Renal cortical epithelial cell (primary cell): ENCODE measurements at regions not wholly inside any gene's neighbourhood (a gene's known extent, or its start where the extent isn't known, plus 50 kb on each side); places are given as distances from the start of the nearest gene placed in this dataset.

Experiments
- DNase-seq: peaks from one replicate; pipeline ENCODE4 v3.0.0-alpha.2; 2011; ENCODE audit warnings: low read depth

DNA sequence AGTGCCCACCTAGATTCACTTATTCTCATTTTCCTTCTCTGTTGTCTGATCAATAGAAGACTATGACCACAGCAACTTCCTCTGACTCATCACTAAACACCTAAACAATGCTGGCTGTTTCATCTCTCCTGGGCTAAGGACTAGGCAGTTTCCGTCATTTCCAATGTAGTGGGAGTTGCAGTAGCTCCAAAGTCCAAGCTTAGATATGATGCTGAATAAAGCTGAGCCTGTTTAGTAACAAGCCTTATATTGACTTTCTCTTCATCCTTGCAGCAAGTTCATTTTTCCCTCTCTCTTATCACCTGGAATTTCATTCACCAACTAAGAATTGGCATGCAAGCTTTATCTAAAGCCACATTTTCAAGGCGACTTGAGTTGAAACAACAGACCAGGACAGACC, 53.5 kb upstream of the PCDH9 start:
- DNase-seq, result peak; percentile 54

DNA sequence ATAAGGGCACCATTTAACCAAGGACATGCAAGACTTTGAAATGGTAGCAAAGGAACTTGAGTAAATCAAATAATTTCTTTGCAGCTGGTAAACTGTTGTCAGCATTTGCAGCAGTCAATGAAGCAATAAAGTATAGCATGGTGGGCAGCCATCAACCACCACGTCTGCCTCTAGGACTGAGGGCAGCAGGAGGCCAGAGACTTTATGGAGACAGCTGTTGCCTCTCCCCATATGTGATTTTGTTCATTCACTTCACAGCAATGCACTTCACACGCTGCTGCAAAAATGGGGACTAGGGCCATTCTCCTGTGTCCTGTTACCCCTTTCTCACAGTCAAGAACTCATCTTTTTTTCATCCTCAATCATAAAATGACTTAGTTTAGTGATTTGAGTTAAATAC, 51.3 kb upstream of the PCDH9 start:
- DNase-seq, result no peak
